NCI-H345 treated with DMSO at 0.1 percent for 48 hours (cell line): ENCODE measurements at regions not wholly inside any gene's neighbourhood (a gene's known extent, or its start where the extent isn't known, plus 50 kb on each side); places are given as distances from the start of the nearest gene placed in this dataset.

Source experiments
- DNase-seq: peaks from one replicate; lab custom pipeline; 2025; ENCODE audit not compliant: unreplicated experiment; lab: John Stamatoyannopoulos, UW

- DNase-seq = no peak
Observed at GRCh38 chr5:153439130-153439529, 51.3 kb upstream of the GRIA1 start.
